HFF-Myc (cell line): ENCODE measurements at regions not wholly inside any gene's neighbourhood (a gene's known extent, or its start where the extent isn't known, plus 50 kb on each side); places are given as distances from the start of the nearest gene placed in this dataset.

Source experiments
- DNase-seq: peaks from one replicate; pipeline ENCODE4 v3.0.0-alpha.2; 2011; ENCODE audit warnings: low read depth; ENCODE audit errors: extremely low read depth
- H3K4me3 ChIP-seq: replicated peaks from 2 replicates; pipeline ENCODE4 v1.5.1; 2011; ENCODE audit warnings: low read depth, mild to moderate bottlenecking, control low read depth, low read length
- CTCF ChIP-seq: IDR thresholded peaks from 2 replicates; pipeline ENCODE4 v1.5.1; 2012; ENCODE audit warnings: mild to moderate bottlenecking, low read depth, low read length, control low read depth; ENCODE audit errors: missing control alignments

- TF ChIP-seq CTCF: no peak
- H3K4me3 ChIP-seq: no peak overlapping the region
- no peak for DNase-seq
Observed at GRCh38 chr2:13583609-13584008, 866.9 kb downstream of the TRIB2 start.

- no peak for DNase-seq
- no peak overlapping the region for H3K4me3 ChIP-seq
- no peak for TF ChIP-seq CTCF
Observed at GRCh38 chr2:13584020-13584419, 867.3 kb downstream of the TRIB2 start.

GRCh38 chr2:13585732-13586131 lies 869.0 kb downstream of the TRIB2 start:
- TF ChIP-seq CTCF: no peak
- no peak overlapping the region for H3K4me3 ChIP-seq
- no peak for DNase-seq

- DNase-seq: no peak
- TF ChIP-seq CTCF: no peak
- no peak overlapping the region for H3K4me3 ChIP-seq
Observed at GRCh38 chr2:13596233-13596632, 879.5 kb downstream of the TRIB2 start.

GRCh38 chr2:13597176-13597575 lies 880.4 kb downstream of the TRIB2 start:
- H3K4me3 ChIP-seq: no peak overlapping the region
- no peak for TF ChIP-seq CTCF
- no peak for DNase-seq

GRCh38 chr2:13601506-13601905 lies 884.8 kb downstream of the TRIB2 start:
- DNase-seq: no peak
- no peak overlapping the region for H3K4me3 ChIP-seq
- no peak for TF ChIP-seq CTCF

- no peak for DNase-seq
- no peak for TF ChIP-seq CTCF
- no peak overlapping the region for H3K4me3 ChIP-seq
Observed at GRCh38 chr2:13604951-13605661, 888.4 kb downstream of the TRIB2 start.
